HepG2 (cell line): ENCODE measurements at regions not wholly inside any gene's neighbourhood (a gene's known extent, or its start where the extent isn't known, plus 50 kb on each side); places are given as distances from the start of the nearest gene placed in this dataset.
A peak's percentile ranks its signal among the peaks of the same experiment; 100 is the strongest.

Experiments used
- ATF7-NPFF ChIP-seq: sonication (generic); formaldehyde crosslinking; IDR thresholded peaks from 2 replicates; pipeline ENCODE4 v1.8.1; 2023; ENCODE audit warnings: mild to moderate bottlenecking, low read depth, missing genetic modification reagents, moderate library complexity
- ELF3 ChIP-seq: IDR thresholded peaks from 2 replicates; pipeline ENCODE4 v1.6.1; 2016; ENCODE audit warnings: missing genetic modification reagents, missing compliant biosample characterization
- NFKBIZ ChIP-seq: IDR thresholded peaks from 2 replicates; pipeline ENCODE4 v1.6.1; 2018; ENCODE audit warnings: missing genetic modification reagents, missing compliant biosample characterization
- RERE ChIP-seq: IDR thresholded peaks from 2 replicates; pipeline ENCODE4 v1.6.1; 2016; ENCODE audit warnings: low read depth, missing genetic modification reagents, missing compliant biosample characterization
- TFDP2 ChIP-seq: sonication (generic); formaldehyde crosslinking; IDR thresholded peaks from 2 replicates; pipeline ENCODE4 v1.4.0; 2020; ENCODE audit warnings: missing genetic modification reagents
- TGIF2 ChIP-seq: IDR thresholded peaks from 2 replicates; pipeline ENCODE4 v1.6.1; 2016; ENCODE audit warnings: control low read depth, missing compliant biosample characterization
- THAP11 ChIP-seq: IDR thresholded peaks from 2 replicates; pipeline ENCODE4 v1.6.1; 2016; ENCODE audit warnings: missing biosample characterization, missing genetic modification reagents
- ZC3H4 ChIP-seq: sonication (generic); formaldehyde crosslinking; IDR thresholded peaks from 2 replicates; pipeline ENCODE4 v1.4.0; 2020; ENCODE audit warnings: missing genetic modification reagents, borderline replicate concordance
- ZNF256 ChIP-seq: sonication (generic); formaldehyde crosslinking; conservative IDR thresholded peaks from 2 replicates; pipeline ENCODE4 v1.4.0; 2020; ENCODE audit warnings: missing genetic modification reagents
- ZNF430 ChIP-seq: sonication (generic); formaldehyde crosslinking; IDR thresholded peaks from 2 replicates; pipeline ENCODE4 v1.9.0; 2021; ENCODE audit warnings: mild to moderate bottlenecking, missing genetic modification reagents
- TF ChIP-seq, protein P1 (sequence below): sonication (generic); formaldehyde crosslinking; IDR thresholded peaks from 2 replicates; pipeline ENCODE4 v1.4.0; 2020; ENCODE audit warnings: missing genetic modification reagents
- TF ChIP-seq, protein P2 (sequence below): sonication (generic); formaldehyde crosslinking; IDR thresholded peaks from 2 replicates; pipeline ENCODE4 v1.4.0; 2020; ENCODE audit warnings: missing genetic modification reagents, borderline replicate concordance
- TF ChIP-seq, protein P3 (sequence below): IDR thresholded peaks from 2 replicates; pipeline ENCODE4 v1.6.1; 2012; ENCODE audit warnings: low read length, improper control_type of control experiment

DNA sequence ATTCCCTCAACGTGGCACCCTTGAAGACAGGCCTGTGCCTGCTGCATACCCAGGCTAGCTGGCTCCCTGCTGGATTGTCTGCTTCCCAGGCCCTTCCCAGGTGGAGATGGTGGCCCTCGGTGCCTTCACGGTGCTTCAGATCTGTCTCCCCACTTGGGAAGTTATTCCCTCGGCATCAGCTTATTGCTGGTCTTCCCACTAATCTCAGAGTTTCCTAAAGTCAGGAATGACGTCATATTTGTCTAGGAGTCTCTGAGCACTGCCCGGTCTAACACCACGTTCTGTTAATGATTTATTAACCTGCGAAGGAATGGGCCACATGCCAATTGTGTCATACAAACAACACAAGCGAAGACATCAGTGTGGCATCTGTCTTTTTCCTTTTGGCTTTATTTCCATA is 269.8 kb upstream of the ID2 start (continued):
- TF ChIP-seq, protein P1, sequence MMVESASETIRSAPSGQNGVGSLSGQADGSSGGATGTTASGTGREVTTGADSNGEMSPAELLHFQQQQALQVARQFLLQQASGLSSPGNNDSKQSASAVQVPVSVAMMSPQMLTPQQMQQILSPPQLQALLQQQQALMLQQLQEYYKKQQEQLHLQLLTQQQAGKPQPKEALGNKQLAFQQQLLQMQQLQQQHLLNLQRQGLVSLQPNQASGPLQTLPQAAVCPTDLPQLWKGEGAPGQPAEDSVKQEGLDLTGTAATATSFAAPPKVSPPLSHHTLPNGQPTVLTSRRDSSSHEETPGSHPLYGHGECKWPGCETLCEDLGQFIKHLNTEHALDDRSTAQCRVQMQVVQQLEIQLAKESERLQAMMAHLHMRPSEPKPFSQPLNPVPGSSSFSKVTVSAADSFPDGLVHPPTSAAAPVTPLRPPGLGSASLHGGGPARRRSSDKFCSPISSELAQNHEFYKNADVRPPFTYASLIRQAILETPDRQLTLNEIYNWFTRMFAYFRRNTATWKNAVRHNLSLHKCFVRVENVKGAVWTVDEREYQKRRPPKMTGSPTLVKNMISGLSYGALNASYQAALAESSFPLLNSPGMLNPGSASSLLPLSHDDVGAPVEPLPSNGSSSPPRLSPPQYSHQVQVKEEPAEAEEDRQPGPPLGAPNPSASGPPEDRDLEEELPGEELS: peak; percentile 53; the same call in 1 of the 2 replicates
- TF ChIP-seq RERE (CRISPR knock-in tag) (no peak), ZNF256 (CRISPR knock-in tag) (no peak), ATF7-NPFF (CRISPR knock-in tag) (no peak), THAP11 (CRISPR knock-in tag) (peak; percentile 53; the same call in 1 of the 2 replicates), ZC3H4 (CRISPR knock-in tag) (no peak), ELF3 (CRISPR knock-in tag) (peak; percentile 49), TFDP2 (0 out of 2 replicates have a peak, but pooled peaks have one; percentile 14), TGIF2 (CRISPR knock-in tag) (no peak), ZNF430 (no peak), NFKBIZ (0 out of 2 replicates have a peak, but pooled peaks have one; percentile 39)
- TF ChIP-seq, protein P2, sequence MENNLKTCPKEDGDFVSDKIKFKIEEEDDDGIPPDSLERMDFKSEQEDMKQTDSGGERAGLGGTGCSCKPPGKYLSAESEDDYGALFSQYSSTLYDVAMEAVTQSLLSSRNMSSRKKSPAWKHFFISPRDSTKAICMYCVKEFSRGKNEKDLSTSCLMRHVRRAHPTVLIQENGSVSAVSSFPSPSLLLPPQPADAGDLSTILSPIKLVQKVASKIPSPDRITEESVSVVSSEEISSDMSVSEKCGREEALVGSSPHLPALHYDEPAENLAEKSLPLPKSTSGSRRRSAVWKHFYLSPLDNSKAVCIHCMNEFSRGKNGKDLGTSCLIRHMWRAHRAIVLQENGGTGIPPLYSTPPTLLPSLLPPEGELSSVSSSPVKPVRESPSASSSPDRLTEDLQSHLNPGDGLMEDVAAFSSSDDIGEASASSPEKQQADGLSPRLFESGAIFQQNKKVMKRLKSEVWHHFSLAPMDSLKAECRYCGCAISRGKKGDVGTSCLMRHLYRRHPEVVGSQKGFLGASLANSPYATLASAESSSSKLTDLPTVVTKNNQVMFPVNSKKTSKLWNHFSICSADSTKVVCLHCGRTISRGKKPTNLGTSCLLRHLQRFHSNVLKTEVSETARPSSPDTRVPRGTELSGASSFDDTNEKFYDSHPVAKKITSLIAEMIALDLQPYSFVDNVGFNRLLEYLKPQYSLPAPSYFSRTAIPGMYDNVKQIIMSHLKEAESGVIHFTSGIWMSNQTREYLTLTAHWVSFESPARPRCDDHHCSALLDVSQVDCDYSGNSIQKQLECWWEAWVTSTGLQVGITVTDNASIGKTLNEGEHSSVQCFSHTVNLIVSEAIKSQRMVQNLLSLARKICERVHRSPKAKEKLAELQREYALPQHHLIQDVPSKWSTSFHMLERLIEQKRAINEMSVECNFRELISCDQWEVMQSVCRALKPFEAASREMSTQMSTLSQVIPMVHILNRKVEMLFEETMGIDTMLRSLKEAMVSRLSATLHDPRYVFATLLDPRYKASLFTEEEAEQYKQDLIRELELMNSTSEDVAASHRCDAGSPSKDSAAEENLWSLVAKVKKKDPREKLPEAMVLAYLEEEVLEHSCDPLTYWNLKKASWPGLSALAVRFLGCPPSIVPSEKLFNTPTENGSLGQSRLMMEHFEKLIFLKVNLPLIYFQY (CRISPR knock-in tag): peak; percentile 19; the same call in 1 of the 2 replicates
- TF ChIP-seq, protein P3, sequence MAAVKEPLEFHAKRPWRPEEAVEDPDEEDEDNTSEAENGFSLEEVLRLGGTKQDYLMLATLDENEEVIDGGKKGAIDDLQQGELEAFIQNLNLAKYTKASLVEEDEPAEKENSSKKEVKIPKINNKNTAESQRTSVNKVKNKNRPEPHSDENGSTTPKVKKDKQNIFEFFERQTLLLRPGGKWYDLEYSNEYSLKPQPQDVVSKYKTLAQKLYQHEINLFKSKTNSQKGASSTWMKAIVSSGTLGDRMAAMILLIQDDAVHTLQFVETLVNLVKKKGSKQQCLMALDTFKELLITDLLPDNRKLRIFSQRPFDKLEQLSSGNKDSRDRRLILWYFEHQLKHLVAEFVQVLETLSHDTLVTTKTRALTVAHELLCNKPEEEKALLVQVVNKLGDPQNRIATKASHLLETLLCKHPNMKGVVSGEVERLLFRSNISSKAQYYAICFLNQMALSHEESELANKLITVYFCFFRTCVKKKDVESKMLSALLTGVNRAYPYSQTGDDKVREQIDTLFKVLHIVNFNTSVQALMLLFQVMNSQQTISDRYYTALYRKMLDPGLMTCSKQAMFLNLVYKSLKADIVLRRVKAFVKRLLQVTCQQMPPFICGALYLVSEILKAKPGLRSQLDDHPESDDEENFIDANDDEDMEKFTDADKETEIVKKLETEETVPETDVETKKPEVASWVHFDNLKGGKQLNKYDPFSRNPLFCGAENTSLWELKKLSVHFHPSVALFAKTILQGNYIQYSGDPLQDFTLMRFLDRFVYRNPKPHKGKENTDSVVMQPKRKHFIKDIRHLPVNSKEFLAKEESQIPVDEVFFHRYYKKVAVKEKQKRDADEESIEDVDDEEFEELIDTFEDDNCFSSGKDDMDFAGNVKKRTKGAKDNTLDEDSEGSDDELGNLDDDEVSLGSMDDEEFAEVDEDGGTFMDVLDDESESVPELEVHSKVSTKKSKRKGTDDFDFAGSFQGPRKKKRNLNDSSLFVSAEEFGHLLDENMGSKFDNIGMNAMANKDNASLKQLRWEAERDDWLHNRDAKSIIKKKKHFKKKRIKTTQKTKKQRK: no peak
